IPS-20b (cell line): ENCODE measurements at regions not wholly inside any gene's neighbourhood (a gene's known extent, or its start where the extent isn't known, plus 50 kb on each side); places are given as distances from the start of the nearest gene placed in this dataset.

Experiments
- H3K27ac ChIP-seq: one replicate; pipeline ENCODE4 v1.5.1; 2013; ENCODE audit warnings: low read length
- H3K27me3 ChIP-seq: 2 replicates; pipeline ENCODE4 v1.6.1; 2013; ENCODE audit warnings: mild to moderate bottlenecking, low read length, inconsistent platforms; ENCODE audit not compliant: insufficient read depth
- H3K36me3 ChIP-seq: 2 replicates; pipeline ENCODE4 v1.6.1; 2013; ENCODE audit warnings: low read depth, mild to moderate bottlenecking, inconsistent platforms, low read length, moderate library complexity; ENCODE audit not compliant: insufficient read depth
- H3K4me1 ChIP-seq: 2 replicates; pipeline ENCODE4 v1.6.1; 2013; ENCODE audit warnings: mild to moderate bottlenecking, control low read depth, inconsistent platforms, low read length, moderate library complexity; ENCODE audit not compliant: insufficient read depth
- H3K4me3 ChIP-seq: 2 replicates; pipeline ENCODE4 v1.5.1; 2013; ENCODE audit warnings: mild to moderate bottlenecking, low read length, inconsistent platforms
- H3K9ac ChIP-seq: 2 replicates; pipeline ENCODE4 v1.6.1; 2013; ENCODE audit warnings: low read depth, mild to moderate bottlenecking, inconsistent platforms, low read length, moderate library complexity
- H3K9me3 ChIP-seq: 2 replicates; pipeline ENCODE4 v1.6.1; 2013; ENCODE audit warnings: mild to moderate bottlenecking, low read depth, low read length, inconsistent platforms; ENCODE audit not compliant: insufficient read depth

DNA sequence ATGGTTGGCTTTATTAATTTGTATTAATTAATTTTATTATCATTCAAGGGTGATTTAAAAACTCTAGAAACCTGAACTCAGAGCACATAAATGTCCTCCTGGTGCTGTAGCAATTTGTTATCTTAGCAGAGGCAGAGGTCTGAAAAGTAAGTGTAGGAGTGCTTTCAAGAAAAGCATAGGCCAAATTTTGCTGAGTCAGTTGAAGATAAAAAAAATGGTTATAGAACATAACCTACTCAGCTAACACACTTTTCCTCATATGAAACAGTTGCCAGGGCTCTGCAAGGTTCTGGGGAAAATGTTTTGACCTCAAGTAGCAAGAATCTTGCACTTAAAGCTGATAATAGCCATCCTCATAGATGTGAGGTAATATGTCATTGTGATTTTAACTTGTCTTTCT, 53.5 kb upstream of the CHODL start:
- Histone ChIP-seq H3K4me3 (no peak overlapping the region), H3K27me3 (no peaks in the 10 kb centered on the region), H3K9me3 (no peaks in the 10 kb centered on the region), H3K9ac (no peak overlapping the region), H3K4me1 (no peaks in the 10 kb centered on the region), H3K27ac (no peak overlapping the region), H3K36me3 (no peaks in the 10 kb centered on the region)

DNA sequence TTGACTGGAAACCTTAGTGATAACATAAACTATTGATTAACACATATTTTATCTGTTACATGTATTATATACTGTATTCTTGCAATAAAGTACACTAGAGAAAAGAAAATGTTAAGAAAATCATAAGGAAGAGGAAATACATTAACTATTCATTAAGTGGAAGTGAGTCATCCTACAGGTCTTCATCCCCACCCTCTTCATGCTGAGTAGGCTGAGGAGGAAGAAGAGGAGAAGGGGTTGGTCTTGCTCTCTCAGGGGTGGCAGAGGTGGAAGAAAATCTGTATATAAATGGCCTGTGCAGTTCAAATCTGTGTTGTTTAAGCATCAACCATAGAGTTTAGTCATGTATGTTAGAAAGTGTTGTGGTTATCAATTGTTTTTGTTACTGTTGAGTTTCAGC, 66.1 kb upstream of the CHODL start:
- H3K4me1 ChIP-seq: no peaks in the 10 kb centered on the region
- H3K4me3 ChIP-seq: no peak overlapping the region
- H3K9me3 ChIP-seq: no peaks in the 10 kb centered on the region
- no peaks in the 10 kb centered on the region for H3K36me3 ChIP-seq
- H3K27ac ChIP-seq: no peak overlapping the region
- no peak overlapping the region for H3K9ac ChIP-seq
- H3K27me3 ChIP-seq: no peaks in the 10 kb centered on the region

GRCh38 chr21:18174370-18174769, 70.3 kb upstream of the CHODL start:
- H3K9me3 ChIP-seq: no peaks in the 10 kb centered on the region
- no peaks in the 10 kb centered on the region for H3K36me3 ChIP-seq
- no peaks in the 10 kb centered on the region for H3K4me1 ChIP-seq
- no peak overlapping the region for H3K4me3 ChIP-seq
- no peak overlapping the region for H3K27ac ChIP-seq
- H3K9ac ChIP-seq: no peak overlapping the region
- no peaks in the 10 kb centered on the region for H3K27me3 ChIP-seq

GRCh38 chr21:18170829-18171228, 73.8 kb upstream of the CHODL start:
- no peaks in the 10 kb centered on the region for H3K36me3 ChIP-seq

DNA sequence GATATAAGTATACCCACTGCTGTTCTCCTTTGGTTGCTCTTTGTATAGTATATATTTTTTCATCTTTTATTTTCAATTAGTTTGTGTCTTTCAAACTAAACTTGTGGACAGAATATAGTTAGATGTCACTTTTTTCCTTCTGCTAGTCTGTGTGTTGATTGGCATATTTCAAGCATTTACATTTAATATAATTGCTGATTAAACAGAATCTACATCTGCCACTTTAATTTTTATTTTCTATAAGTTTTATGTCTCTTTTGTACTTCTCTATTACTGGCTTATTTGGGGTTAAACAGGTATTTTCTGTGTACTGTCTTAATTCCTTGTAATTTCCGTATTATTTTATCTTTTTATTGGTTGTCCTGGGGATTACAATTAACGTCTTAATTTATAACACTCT, 74.4 kb upstream of the CHODL start:
- no peaks in the 10 kb centered on the region for H3K36me3 ChIP-seq
- no peaks in the 10 kb centered on the region for H3K27me3 ChIP-seq
- no peak overlapping the region for H3K4me3 ChIP-seq
- no peak overlapping the region for H3K9ac ChIP-seq
- no peak overlapping the region for H3K27ac ChIP-seq
- no peaks in the 10 kb centered on the region for H3K4me1 ChIP-seq
- no peaks in the 10 kb centered on the region for H3K9me3 ChIP-seq

More at GRCh38 chr21:18170829-18171228, 73.8 kb upstream of the CHODL start:
- H3K27ac ChIP-seq: no peak overlapping the region
- H3K4me1 ChIP-seq: no peaks in the 10 kb centered on the region
- no peak overlapping the region for H3K4me3 ChIP-seq
- H3K27me3 ChIP-seq: no peaks in the 10 kb centered on the region
- no peak overlapping the region for H3K9ac ChIP-seq
- H3K9me3 ChIP-seq: no peaks in the 10 kb centered on the region

- no peaks in the 10 kb centered on the region for H3K9me3 ChIP-seq
- H3K9ac ChIP-seq: no peak overlapping the region
- no peaks in the 10 kb centered on the region for H3K4me1 ChIP-seq
- no peaks in the 10 kb centered on the region for H3K27me3 ChIP-seq
- no peak overlapping the region for H3K27ac ChIP-seq
- H3K36me3 ChIP-seq: no peaks in the 10 kb centered on the region
- H3K4me3 ChIP-seq: no peak overlapping the region
Observed at GRCh38 chr21:18168108-18168507, 76.5 kb upstream of the CHODL start.

DNA sequence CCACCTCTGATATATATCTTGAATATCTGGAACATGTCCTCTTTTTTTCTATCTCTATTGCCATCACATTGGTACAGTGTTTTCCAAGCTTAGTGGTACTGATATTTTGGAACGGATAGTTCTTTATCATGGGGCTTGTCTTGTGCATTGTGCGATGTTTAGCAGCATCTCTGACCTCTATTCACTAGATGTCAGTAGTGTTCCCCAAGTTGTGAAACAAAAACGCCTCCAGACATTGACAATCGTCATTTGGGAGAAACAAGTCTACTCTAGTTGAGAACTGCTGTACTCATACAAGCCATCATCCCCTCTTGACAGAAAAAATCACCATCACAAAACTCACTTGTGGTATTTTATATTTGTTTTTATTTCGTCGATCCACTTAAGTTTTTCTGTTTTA, 79.7 kb upstream of the CHODL start:
- H3K9ac ChIP-seq: no peak overlapping the region
- H3K27ac ChIP-seq: no peak overlapping the region
- no peaks in the 10 kb centered on the region for H3K36me3 ChIP-seq
- no peak overlapping the region for H3K4me3 ChIP-seq
- no peaks in the 10 kb centered on the region for H3K4me1 ChIP-seq
- H3K27me3 ChIP-seq: no peaks in the 10 kb centered on the region
- H3K9me3 ChIP-seq: no peaks in the 10 kb centered on the region

GRCh38 chr21:18164483-18164882, 80.2 kb upstream of the CHODL start:
- H3K27me3 ChIP-seq: no peaks in the 10 kb centered on the region
- H3K27ac ChIP-seq: no peak overlapping the region
- H3K4me3 ChIP-seq: no peak overlapping the region
- no peaks in the 10 kb centered on the region for H3K4me1 ChIP-seq
- no peaks in the 10 kb centered on the region for H3K9me3 ChIP-seq
- H3K36me3 ChIP-seq: no peaks in the 10 kb centered on the region
- H3K9ac ChIP-seq: no peak overlapping the region

GRCh38 chr21:18163956-18164355, 80.7 kb upstream of the CHODL start:
- Histone ChIP-seq H3K4me1 (no peaks in the 10 kb centered on the region), H3K27ac (no peak overlapping the region), H3K27me3 (no peaks in the 10 kb centered on the region), H3K4me3 (no peak overlapping the region), H3K36me3 (no peaks in the 10 kb centered on the region), H3K9me3 (no peaks in the 10 kb centered on the region), H3K9ac (no peak overlapping the region)

GRCh38 chr21:18161841-18162240, 82.8 kb upstream of the CHODL start:
- Histone ChIP-seq H3K27ac (no peak overlapping the region), H3K9ac (no peak overlapping the region), H3K36me3 (no peaks in the 10 kb centered on the region), H3K9me3 (no peaks in the 10 kb centered on the region), H3K4me3 (no peak overlapping the region), H3K27me3 (no peaks in the 10 kb centered on the region), H3K4me1 (no peaks in the 10 kb centered on the region)

DNA sequence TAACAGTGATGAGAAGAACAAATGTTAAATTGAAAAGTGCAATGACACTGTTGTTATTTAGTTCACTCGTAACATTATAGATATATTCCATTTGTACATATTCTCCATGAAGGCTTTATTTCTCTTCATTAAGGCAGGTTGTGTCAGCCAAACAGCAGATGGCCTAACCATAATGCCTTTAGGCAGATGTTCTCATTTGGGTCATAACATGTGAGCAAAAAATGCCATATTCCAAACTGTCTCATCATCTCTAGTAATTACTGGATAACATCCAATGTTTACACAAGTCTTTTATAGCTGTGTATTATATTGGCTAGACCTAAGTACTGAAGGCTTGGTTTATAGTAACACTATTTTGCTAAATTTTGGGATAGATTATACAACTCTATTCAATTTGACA, 87.2 kb upstream of the CHODL start:
- no peak overlapping the region for H3K27ac ChIP-seq
- 0 out of 2 replicates have a peak, but pooled peaks cover 2% of the 10 kb centered on the region for H3K9me3 ChIP-seq

GRCh38 chr21:18155508-18156193, 89.0 kb upstream of the CHODL start:
- Histone ChIP-seq H3K36me3 (no peaks in the 10 kb centered on the region), H3K4me1 (peaks cover 14% of the 10 kb centered on the region), H3K9ac (peak overlapping the region; percentile 35; the same call in 1 of the 2 replicates), H3K27me3 (no peaks in the 10 kb centered on the region), H3K9me3 (0 out of 2 replicates have a peak, but pooled peaks cover 2% of the 10 kb centered on the region), H3K4me3 (peak overlapping the region; percentile 12; the same call in 1 of the 2 replicates), H3K27ac (peak overlapping the region; percentile 78)

More for the DNA sequence above, 87.2 kb upstream of the CHODL start:
- Histone ChIP-seq H3K4me3 (no peak overlapping the region), H3K27me3 (no peaks in the 10 kb centered on the region), H3K36me3 (no peaks in the 10 kb centered on the region), H3K9ac (no peak overlapping the region), H3K4me1 (peaks cover 14% of the 10 kb centered on the region)
